ENCODE measurements at regions not wholly inside any gene's neighbourhood (a gene's known extent, or its start where the extent isn't known, plus 50 kb on each side); places are given as distances from the start of the nearest gene placed in this dataset.

- intact Hi-C loops (cut with DNase I), result no loop called here
Measured at GRCh38 chr7:25529320-25529719, 301.0 kb upstream of the NPVF start.

GRCh38 chr7:25536851-25537250 is 308.6 kb upstream of the NPVF start:
- WGBS (ENCODE audit: insufficient coverage, low coverage, low lambda C conversion rate, missing lambda C conversion rate), result 55% methylated on average over 4 of the region's 4 CpGs
- H3K27me3 ChIP-seq, result no peaks in the 10 kb centered on the region
- no peaks in the 10 kb centered on the region for H3K4me1 ChIP-seq
- H3K4me3 ChIP-seq, result no peak overlapping the region
- H3K36me3 ChIP-seq, result no peaks in the 10 kb centered on the region
- no peak for DNase-seq
- H3K9me3 ChIP-seq, result no peaks in the 10 kb centered on the region
- no peak for TF ChIP-seq CTCF (IDR thresholded peaks at IDR 0.05)
- TF ChIP-seq POLR2A (IDR thresholded peaks at IDR 0.05), result no peak
- no peak overlapping the region for H3K27ac ChIP-seq
- no peak for ATAC-seq
- intact Hi-C loops (cut with DNase I), result no loop called here

More at GRCh38 chr7:25529320-25529719, 301.0 kb upstream of the NPVF start:
- ATAC-seq (no peak), DNase-seq (no peak)
- H3K36me3 ChIP-seq, result no peaks in the 10 kb centered on the region
- WGBS (ENCODE audit: insufficient coverage, low coverage, low lambda C conversion rate, missing lambda C conversion rate), result 80% methylated on average over 1 of the region's 15 CpGs
- no peak overlapping the region for H3K27ac ChIP-seq
- no peaks in the 10 kb centered on the region for H3K27me3 ChIP-seq
- H3K4me1 ChIP-seq, result no peaks in the 10 kb centered on the region
- no peak overlapping the region for H3K4me3 ChIP-seq
- H3K9me3 ChIP-seq, result no peaks in the 10 kb centered on the region
- TF ChIP-seq CTCF (IDR thresholded peaks at IDR 0.05) (no peak), POLR2A (IDR thresholded peaks at IDR 0.05) (no peak)

DNA sequence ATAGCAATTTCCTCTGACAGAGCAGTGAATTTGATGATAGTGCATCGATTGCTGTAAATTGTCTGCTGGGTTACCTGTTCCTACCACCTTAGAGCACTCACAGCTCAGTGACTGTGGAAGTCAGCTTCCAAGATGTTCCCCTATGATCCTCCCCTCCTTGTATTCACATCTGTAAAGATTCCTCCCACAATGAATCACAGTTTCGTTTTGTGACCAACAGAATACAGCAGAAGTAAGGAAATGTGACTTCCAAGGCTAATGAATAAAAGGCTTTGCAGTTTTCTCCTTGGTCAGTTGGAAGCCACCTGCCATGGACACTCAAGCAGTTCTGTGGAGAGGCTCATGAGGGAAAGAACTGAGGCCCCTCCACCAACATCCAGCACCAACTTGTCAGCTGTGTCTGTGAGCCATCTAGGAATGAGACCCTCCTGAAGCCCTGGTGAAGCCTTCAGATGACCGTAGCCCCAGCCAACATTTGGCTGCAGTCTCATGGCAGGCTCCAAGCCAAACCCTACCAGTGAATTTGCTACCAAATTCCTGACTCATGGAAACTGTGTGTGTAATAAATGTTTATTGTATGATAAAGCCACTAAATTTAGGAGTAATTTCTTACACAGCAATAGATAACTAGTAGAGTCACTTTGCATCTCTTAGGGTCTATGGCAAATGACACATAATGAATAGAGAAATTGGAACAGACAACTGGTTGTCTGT is 309.5 kb upstream of the NPVF start:
- Histone ChIP-seq H3K4me3 (no peak overlapping the region), H3K36me3 (no peaks in the 10 kb centered on the region), H3K4me1 (no peaks in the 10 kb centered on the region), H3K27ac (no peak overlapping the region), H3K27me3 (no peaks in the 10 kb centered on the region), H3K9me3 (no peaks in the 10 kb centered on the region)
- WGBS (ENCODE audit: insufficient coverage, low coverage, low lambda C conversion rate, missing lambda C conversion rate), result 47% methylated on average over 2 of the region's 3 CpGs
- no peak for ATAC-seq
- intact Hi-C loops (cut with DNase I), result no loop called here
- no peak for DNase-seq
- no peak for TF ChIP-seq POLR2A (IDR thresholded peaks at IDR 0.05)
- TF ChIP-seq CTCF (IDR thresholded peaks at IDR 0.05), result no peak

DNA sequence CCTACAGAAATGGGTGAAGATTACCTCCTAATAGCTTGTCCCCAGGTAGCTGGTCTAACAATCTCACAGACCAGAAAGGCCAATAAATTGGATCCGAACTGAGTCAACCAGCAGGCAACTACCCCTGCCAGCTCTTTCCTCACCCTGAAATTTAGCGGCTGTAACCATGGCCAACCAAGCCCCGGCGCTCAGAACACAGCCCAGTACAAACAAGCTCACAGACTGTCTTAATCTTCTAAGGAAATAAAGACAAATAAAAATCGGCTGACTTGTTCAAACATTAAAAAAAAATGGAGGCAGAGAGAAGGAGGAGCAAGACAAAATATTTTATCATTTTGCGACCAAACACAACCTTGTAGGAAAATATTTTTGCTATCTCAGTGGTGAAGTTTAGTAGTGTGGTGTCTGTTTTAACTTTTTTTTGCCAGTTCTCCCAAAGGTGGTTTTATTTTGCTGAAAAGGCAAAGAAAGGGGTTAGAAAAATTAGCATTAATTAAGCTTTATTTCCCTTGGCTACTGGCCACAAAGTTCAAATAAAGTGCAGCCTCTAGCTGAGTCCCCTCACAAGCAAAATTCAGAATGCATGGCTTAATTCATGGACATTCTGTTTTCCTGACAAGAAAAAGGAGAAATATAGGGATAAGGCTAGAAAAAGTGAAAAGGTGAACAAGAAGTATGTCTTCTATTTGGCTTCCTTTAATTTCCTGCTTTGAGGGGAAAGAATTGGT is 313.0 kb upstream of the NPVF start:
- Histone ChIP-seq H3K27me3 (no peaks in the 10 kb centered on the region), H3K9me3 (no peaks in the 10 kb centered on the region), H3K36me3 (no peaks in the 10 kb centered on the region), H3K4me1 (no peaks in the 10 kb centered on the region), H3K27ac (no peak overlapping the region), H3K4me3 (no peak overlapping the region)
- WGBS (ENCODE audit: insufficient coverage, low coverage, low lambda C conversion rate, missing lambda C conversion rate), result 53% methylated on average over 6 of the region's 6 CpGs
- DNase-seq (no peak), ATAC-seq (no peak)
- no peak for TF ChIP-seq POLR2A (IDR thresholded peaks at IDR 0.05)
- no peak for TF ChIP-seq CTCF (IDR thresholded peaks at IDR 0.05)
- intact Hi-C loops (cut with DNase I), result no loop called here
